Endometrial microvascular endothelial cells (primary cell): ENCODE measurements at regions not wholly inside any gene's neighbourhood (a gene's known extent, or its start where the extent isn't known, plus 50 kb on each side); places are given as distances from the start of the nearest gene placed in this dataset.

Experiments
- in situ Hi-C: cut with HindIII; loops from 2 replicates; pipeline ENCODE4 v1.10.0; 2017; ENCODE audit warnings: low sequenced_read_pairs, low pct_unique_long_range_greater_than_20kb; ENCODE audit errors: inconsistent ontology term

GRCh38 chr9:22363421-22363887, 83.2 kb upstream of the DMRTA1 start:
- in situ Hi-C loops: no loop called here

DNA sequence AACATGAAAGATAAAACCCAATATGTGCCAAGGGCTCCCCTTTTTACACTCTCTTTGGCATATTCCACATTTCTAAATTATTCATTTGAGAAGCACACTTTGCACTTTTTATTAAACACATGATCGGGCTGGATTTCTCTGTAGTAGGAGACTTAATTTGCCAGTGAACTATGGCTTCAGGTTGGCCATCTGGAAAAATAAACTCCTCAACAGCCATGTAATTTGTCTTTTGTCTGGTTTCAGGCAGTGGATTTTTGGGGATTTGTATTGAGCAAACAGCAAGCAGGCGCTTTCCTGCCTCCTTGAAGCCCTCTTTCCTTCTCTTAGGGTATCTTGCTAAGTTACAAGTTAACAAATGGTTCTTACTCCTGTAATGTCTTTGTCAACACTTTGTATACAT, 73.0 kb upstream of the DMRTA1 start:
- in situ Hi-C loops: no loop called here

- in situ Hi-C loops: no loop called here
Measured at GRCh38 chr9:22374051-22374450, 72.6 kb upstream of the DMRTA1 start.

GRCh38 chr9:22379272-22379671, 67.4 kb upstream of the DMRTA1 start:
- in situ Hi-C loops: no loop called here

DNA sequence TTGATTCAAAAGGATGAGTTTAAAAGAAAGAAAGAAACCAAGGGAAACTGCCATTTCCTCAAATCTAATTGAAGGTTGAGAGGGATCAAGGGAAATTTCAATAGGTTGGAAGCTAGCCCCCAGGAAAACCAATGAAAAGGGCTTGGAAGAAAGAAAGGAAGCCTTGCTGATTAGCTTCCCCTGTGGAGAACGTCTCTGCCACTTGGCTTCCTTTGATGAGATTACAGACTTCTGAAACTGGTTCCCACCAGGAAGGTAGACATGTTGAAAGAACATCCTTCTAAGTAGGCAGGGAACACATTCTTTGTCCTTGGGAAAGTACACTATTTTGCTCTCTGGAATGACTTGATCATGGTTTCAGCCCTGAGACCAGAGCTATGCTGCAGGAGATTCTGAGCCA, 65.5 kb upstream of the DMRTA1 start:
- in situ Hi-C loops: no loop called here

DNA sequence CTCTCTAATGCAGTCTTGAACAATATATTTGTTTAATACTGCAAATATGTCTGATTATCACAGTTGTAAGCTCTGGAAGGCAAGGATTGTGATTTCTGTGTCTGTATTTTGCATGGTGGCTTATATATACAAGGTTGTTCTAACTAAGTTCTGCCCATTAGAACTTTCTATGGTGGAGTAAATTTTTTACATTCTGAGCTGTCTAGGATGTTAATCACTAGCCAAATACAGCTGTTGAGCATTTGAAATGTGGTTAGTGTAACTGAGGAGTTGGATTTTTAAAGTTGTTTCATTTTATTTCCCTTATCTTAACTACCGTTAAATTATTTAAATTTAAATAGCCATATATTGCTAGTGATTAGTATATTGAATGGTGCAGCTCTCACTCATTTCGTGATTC, 64.3 kb upstream of the DMRTA1 start:
- in situ Hi-C loops: no loop called here

GRCh38 chr9:22383718-22384117, 62.9 kb upstream of the DMRTA1 start:
- in situ Hi-C loops: no loop called here

DNA sequence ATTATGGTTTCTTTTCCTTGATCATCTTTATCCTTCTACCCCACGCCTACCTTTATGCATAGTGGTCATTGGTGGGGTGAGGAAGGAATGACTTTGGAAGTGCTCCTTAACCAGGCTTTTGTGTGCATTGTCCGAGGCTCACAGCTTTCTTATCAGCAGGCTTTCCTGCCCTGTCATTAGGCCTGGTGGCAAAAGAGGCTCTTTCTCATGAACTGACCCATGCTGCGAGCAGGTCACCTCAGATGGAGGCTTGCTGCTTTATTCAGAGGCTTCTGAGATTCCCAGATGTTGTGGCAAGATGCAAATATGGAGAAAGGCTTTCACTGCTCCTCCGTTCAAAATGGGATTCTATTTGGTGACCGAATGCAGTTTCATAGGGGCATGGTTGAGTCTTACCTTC, 57.4 kb upstream of the DMRTA1 start:
- in situ Hi-C loops: no loop called here

DNA sequence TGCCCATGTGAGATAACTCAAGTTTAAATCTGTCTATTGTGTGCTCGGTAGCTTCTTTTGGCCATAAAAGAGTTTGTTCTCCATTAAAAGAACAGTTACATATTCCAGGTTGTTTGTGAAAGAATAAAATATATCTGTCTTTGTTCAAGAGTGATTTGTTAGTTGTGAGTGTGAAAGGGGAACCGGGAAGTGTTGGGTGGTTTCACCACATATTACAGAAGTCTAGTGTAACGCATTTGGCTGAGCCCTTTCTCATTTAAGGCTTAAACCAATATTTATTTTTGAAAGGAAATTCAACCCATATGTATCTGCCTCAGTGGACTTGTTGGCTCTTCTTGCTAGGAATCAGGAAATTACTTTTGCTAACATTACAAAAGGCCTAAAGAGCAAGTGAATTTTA, 54.1 kb upstream of the DMRTA1 start:
- in situ Hi-C loops: no loop called here

DNA sequence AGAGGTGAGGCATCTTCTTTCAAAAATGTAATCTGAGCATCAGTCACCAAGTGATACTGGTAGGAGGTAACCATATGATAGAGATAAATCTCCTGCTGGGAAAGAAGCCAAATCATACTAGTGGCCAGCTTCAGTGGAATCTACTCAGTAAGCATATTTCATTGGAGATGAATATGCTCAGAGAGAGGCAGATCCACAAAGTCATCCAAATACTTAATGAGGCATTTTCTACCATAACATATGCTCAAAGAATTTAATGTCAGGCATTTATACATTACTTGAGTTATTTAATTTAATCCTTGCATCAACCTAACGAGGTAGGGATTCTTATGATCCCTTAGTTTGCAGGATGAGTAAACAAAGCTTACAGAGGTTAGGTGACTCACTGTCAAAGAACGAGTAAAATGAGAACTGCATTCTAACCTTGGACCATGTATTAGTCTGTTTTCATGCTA, 50.9 kb upstream of the DMRTA1 start:
- in situ Hi-C loops: no loop called here
